ENCODE measurements at regions not wholly inside any gene's neighbourhood (a gene's known extent, or its start where the extent isn't known, plus 50 kb on each side); places are given as distances from the start of the nearest gene placed in this dataset.

DNA sequence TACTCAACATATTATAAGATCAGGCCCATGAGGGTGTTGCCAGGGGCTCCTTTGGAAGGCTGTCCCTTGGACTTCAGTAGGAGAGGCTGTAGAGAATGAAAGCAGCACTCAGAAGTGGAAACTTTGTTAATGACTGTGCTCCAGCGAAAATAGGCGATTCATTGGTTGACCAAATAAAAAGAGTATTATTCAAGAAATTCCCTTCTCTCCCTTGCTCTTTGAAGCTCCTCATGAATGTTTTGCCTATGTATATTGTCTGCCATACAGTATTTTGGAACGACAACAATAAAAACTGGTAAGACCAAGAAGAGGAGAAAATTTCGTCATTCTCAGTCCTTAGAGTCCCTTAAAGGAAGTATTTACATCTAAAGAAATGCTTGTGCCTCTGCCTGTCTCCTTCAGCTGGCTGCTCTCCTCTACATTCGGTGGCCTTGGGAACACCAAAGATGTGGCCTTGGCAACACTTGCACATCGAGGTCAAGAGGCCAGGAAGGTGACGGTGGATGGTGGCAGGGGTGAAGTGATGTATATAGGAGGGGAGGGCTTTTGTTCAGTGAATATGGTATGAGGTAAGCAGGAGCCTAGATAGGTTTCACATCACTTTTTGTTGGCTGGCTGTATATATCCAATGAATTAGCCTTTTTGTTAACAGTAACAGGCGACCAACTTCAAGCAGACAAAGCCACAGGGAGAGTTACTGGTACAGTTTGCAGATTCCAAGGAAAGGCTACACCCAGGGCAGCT, 95.0 kb upstream of the ACTBL2 start:
- DNase-seq (ENCODE audit: low read depth, low spot score): no peak
- H3K9ac ChIP-seq (ENCODE audit: insufficient read length, low read depth): no peak overlapping the region
- no peaks in the 10 kb centered on the region for H3K36me3 ChIP-seq (ENCODE audit: insufficient read depth, insufficient read length, low read length)
- no peaks in the 10 kb centered on the region for H3K9me3 ChIP-seq (ENCODE audit: insufficient read depth, low read length)
- no peaks in the 10 kb centered on the region for H3K27me3 ChIP-seq (ENCODE audit: insufficient read depth, insufficient read length)
- H3K4me1 ChIP-seq (ENCODE audit: insufficient read depth, insufficient read length): no peaks in the 10 kb centered on the region
- H3K4me3 ChIP-seq (ENCODE audit: insufficient read length, low read depth): no peak overlapping the region
- TF ChIP-seq SUZ12 (IDR thresholded peaks at IDR 0.05; ENCODE audit: extremely low read depth, insufficient read depth, insufficient read length) (no peak), YY1 (IDR thresholded peaks at IDR 0.05; ENCODE audit: insufficient read depth, insufficient read length) (no peak), ZNF274 (IDR thresholded peaks at IDR 0.05; ENCODE audit: low read depth, low read length) (no peak)

GRCh38 chr5:57576317-57576716, 93.7 kb upstream of the ACTBL2 start:
- no peaks in the 10 kb centered on the region for H3K9me3 ChIP-seq (ENCODE audit: insufficient read depth, low read length)
- no peaks in the 10 kb centered on the region for H3K27me3 ChIP-seq (ENCODE audit: insufficient read depth, insufficient read length)
- H3K36me3 ChIP-seq (ENCODE audit: insufficient read depth, insufficient read length, low read length): no peaks in the 10 kb centered on the region
- no peak overlapping the region for H3K9ac ChIP-seq (ENCODE audit: insufficient read length, low read depth)
- no peaks in the 10 kb centered on the region for H3K4me1 ChIP-seq (ENCODE audit: insufficient read depth, insufficient read length)
- no peak overlapping the region for H3K4me3 ChIP-seq (ENCODE audit: insufficient read length, low read depth)
- TF ChIP-seq SUZ12 (IDR thresholded peaks at IDR 0.05; ENCODE audit: extremely low read depth, insufficient read depth, insufficient read length): no peak
- TF ChIP-seq ZNF274 (IDR thresholded peaks at IDR 0.05; ENCODE audit: low read depth, low read length): no peak
- no peak for TF ChIP-seq YY1 (IDR thresholded peaks at IDR 0.05; ENCODE audit: insufficient read depth, insufficient read length)
- no peak for DNase-seq (ENCODE audit: low read depth, low spot score)

DNA sequence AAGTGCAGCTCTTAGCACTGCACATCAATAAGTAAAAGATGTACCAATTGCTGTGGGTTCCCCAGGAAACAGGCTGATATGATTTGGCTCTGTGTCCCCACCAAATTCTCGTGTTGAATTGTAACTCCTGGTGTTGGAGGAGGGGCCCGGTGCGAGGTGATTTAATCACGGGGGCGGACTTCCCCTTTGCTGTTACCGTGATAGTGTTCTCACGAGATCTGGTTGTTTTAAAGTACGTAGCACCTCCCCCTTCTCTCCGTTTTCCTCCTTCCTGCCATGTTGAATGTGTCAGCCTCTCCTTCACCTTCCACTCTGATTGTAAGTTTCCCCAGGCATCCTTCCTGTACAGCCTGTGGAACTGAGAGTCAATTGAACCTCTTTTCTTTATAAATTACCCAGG, 93.2 kb upstream of the ACTBL2 start:
- no peak for TF ChIP-seq ZNF274 (IDR thresholded peaks at IDR 0.05; ENCODE audit: low read depth, low read length)
- no peak for TF ChIP-seq YY1 (IDR thresholded peaks at IDR 0.05; ENCODE audit: insufficient read depth, insufficient read length)
- no peak for TF ChIP-seq SUZ12 (IDR thresholded peaks at IDR 0.05; ENCODE audit: extremely low read depth, insufficient read depth, insufficient read length)
- Histone ChIP-seq H3K9me3 (ENCODE audit: insufficient read depth, low read length) (no peaks in the 10 kb centered on the region), H3K27me3 (ENCODE audit: insufficient read depth, insufficient read length) (no peaks in the 10 kb centered on the region), H3K4me1 (ENCODE audit: insufficient read depth, insufficient read length) (no peaks in the 10 kb centered on the region), H3K9ac (ENCODE audit: insufficient read length, low read depth) (no peak overlapping the region), H3K36me3 (ENCODE audit: insufficient read depth, insufficient read length, low read length) (no peaks in the 10 kb centered on the region), H3K4me3 (ENCODE audit: insufficient read length, low read depth) (no peak overlapping the region)
- DNase-seq (ENCODE audit: low read depth, low spot score): no peak

- TF ChIP-seq ZNF274 (IDR thresholded peaks at IDR 0.05; ENCODE audit: low read depth, low read length) (no peak), YY1 (IDR thresholded peaks at IDR 0.05; ENCODE audit: insufficient read depth, insufficient read length) (no peak), SUZ12 (IDR thresholded peaks at IDR 0.05; ENCODE audit: extremely low read depth, insufficient read depth, insufficient read length) (no peak)
- Histone ChIP-seq H3K4me3 (ENCODE audit: insufficient read length, low read depth) (no peak overlapping the region), H3K4me1 (ENCODE audit: insufficient read depth, insufficient read length) (no peaks in the 10 kb centered on the region), H3K36me3 (ENCODE audit: insufficient read depth, insufficient read length, low read length) (no peaks in the 10 kb centered on the region), H3K9ac (ENCODE audit: insufficient read length, low read depth) (no peak overlapping the region), H3K9me3 (ENCODE audit: insufficient read depth, low read length) (no peaks in the 10 kb centered on the region), H3K27me3 (ENCODE audit: insufficient read depth, insufficient read length) (no peaks in the 10 kb centered on the region)
- DNase-seq (ENCODE audit: low read depth, low spot score): no peak
These were observed 89.8 kb upstream of the ACTBL2 start for GRCh38 chr5:57572461-57572860.

DNA sequence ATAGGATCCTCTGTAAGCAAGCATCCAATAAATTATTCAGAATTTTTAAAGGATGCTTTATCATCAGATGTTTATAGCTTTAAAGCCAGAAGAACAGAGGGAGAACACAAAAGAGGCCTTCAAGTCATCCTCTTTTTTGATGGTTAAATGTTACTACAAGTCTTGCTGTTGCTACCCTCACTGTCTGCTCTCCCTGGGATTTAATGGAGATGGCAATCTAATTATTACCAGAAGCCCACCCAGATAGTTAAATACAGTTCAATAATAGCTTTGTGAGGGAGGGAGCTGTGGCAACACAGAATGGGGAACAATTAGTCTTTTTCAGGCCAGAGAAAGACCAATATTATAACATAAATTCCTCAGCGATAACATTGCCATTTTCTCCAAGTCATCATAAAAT, 87.0 kb upstream of the ACTBL2 start:
- H3K9me3 ChIP-seq (ENCODE audit: insufficient read depth, low read length): no peaks in the 10 kb centered on the region
- TF ChIP-seq YY1 (IDR thresholded peaks at IDR 0.05; ENCODE audit: insufficient read depth, insufficient read length) (no peak), ZNF274 (IDR thresholded peaks at IDR 0.05; ENCODE audit: low read depth, low read length) (no peak), SUZ12 (IDR thresholded peaks at IDR 0.05; ENCODE audit: extremely low read depth, insufficient read depth, insufficient read length) (no peak)
- H3K4me3 ChIP-seq (ENCODE audit: insufficient read length, low read depth): no peak overlapping the region
- H3K4me1 ChIP-seq (ENCODE audit: insufficient read depth, insufficient read length): no peaks in the 10 kb centered on the region
- H3K27me3 ChIP-seq (ENCODE audit: insufficient read depth, insufficient read length): no peaks in the 10 kb centered on the region
- H3K9ac ChIP-seq (ENCODE audit: insufficient read length, low read depth): no peak overlapping the region
- no peaks in the 10 kb centered on the region for H3K36me3 ChIP-seq (ENCODE audit: insufficient read depth, insufficient read length, low read length)
- no peak for DNase-seq (ENCODE audit: low read depth, low spot score)

- H3K27me3 ChIP-seq (ENCODE audit: insufficient read depth, insufficient read length): no peaks in the 10 kb centered on the region
- no peaks in the 10 kb centered on the region for H3K36me3 ChIP-seq (ENCODE audit: insufficient read depth, insufficient read length, low read length)
- H3K9me3 ChIP-seq (ENCODE audit: insufficient read depth, low read length): no peaks in the 10 kb centered on the region
- no peak for TF ChIP-seq YY1 (IDR thresholded peaks at IDR 0.05; ENCODE audit: insufficient read depth, insufficient read length)
- TF ChIP-seq SUZ12 (IDR thresholded peaks at IDR 0.05; ENCODE audit: extremely low read depth, insufficient read depth, insufficient read length): no peak
- no peak for TF ChIP-seq ZNF274 (IDR thresholded peaks at IDR 0.05; ENCODE audit: low read depth, low read length)
- H3K4me1 ChIP-seq (ENCODE audit: insufficient read depth, insufficient read length): no peaks in the 10 kb centered on the region
- DNase-seq (ENCODE audit: low read depth, low spot score): no peak
- no peak overlapping the region for H3K4me3 ChIP-seq (ENCODE audit: insufficient read length, low read depth)
- no peak overlapping the region for H3K9ac ChIP-seq (ENCODE audit: insufficient read length, low read depth)
These were observed 85.5 kb upstream of the ACTBL2 start for GRCh38 chr5:57568136-57568535.

GRCh38 chr5:57566914-57567313, 84.3 kb upstream of the ACTBL2 start:
- Histone ChIP-seq H3K4me3 (ENCODE audit: insufficient read length, low read depth) (no peak overlapping the region), H3K27me3 (ENCODE audit: insufficient read depth, insufficient read length) (no peaks in the 10 kb centered on the region), H3K9ac (ENCODE audit: insufficient read length, low read depth) (no peak overlapping the region), H3K36me3 (ENCODE audit: insufficient read depth, insufficient read length, low read length) (no peaks in the 10 kb centered on the region), H3K4me1 (ENCODE audit: insufficient read depth, insufficient read length) (no peaks in the 10 kb centered on the region), H3K9me3 (ENCODE audit: insufficient read depth, low read length) (no peaks in the 10 kb centered on the region)
- no peak for TF ChIP-seq ZNF274 (IDR thresholded peaks at IDR 0.05; ENCODE audit: low read depth, low read length)
- TF ChIP-seq YY1 (IDR thresholded peaks at IDR 0.05; ENCODE audit: insufficient read depth, insufficient read length): no peak
- TF ChIP-seq SUZ12 (IDR thresholded peaks at IDR 0.05; ENCODE audit: extremely low read depth, insufficient read depth, insufficient read length): no peak
- DNase-seq (ENCODE audit: low read depth, low spot score): no peak
